ENCODE measurements at regions not wholly inside any gene's neighbourhood (a gene's known extent, or its start where the extent isn't known, plus 50 kb on each side); places are given as distances from the start of the nearest gene placed in this dataset.

DNA sequence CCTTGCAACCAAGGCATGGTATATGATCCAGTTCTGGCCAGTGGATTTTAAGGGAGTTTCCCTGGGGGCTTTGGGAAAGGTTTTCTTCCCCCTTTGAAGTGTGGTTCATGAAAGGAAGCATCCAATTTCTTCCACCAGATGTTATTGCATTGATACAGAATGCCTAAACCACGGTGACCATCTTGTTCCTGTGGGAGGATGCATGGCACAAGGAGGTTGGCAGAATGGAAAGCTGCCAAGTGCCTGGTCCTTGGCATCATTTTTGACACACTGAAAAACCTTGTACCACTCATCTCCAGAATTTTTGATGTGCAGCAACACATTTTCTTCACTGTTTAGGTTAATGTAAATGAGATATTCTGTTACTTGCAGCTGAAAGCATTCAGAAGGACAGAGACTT is 55.2 kb upstream of the CXCR4 start:
- TF ChIP-seq, protein P1, sequence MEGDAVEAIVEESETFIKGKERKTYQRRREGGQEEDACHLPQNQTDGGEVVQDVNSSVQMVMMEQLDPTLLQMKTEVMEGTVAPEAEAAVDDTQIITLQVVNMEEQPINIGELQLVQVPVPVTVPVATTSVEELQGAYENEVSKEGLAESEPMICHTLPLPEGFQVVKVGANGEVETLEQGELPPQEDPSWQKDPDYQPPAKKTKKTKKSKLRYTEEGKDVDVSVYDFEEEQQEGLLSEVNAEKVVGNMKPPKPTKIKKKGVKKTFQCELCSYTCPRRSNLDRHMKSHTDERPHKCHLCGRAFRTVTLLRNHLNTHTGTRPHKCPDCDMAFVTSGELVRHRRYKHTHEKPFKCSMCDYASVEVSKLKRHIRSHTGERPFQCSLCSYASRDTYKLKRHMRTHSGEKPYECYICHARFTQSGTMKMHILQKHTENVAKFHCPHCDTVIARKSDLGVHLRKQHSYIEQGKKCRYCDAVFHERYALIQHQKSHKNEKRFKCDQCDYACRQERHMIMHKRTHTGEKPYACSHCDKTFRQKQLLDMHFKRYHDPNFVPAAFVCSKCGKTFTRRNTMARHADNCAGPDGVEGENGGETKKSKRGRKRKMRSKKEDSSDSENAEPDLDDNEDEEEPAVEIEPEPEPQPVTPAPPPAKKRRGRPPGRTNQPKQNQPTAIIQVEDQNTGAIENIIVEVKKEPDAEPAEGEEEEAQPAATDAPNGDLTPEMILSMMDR (optimal IDR thresholded peaks at IDR 0.05 in 1 of 3, IDR thresholded peaks at IDR 0.05 in 1 of 3, conservative IDR thresholded peaks at IDR 0.05 in 1 of 3; ENCODE audit: extremely low read depth in 1 of 3, insufficient read depth in 2 of 3, low read length in 3 of 3) = no peak
- no peak for TF ChIP-seq EZH2 (IDR thresholded peaks at IDR 0.05; ENCODE audit: low read length)

All from keratinocyte (primary cell).